CD14-positive monocyte (primary cell): ENCODE measurements at regions not wholly inside any gene's neighbourhood (a gene's known extent, or its start where the extent isn't known, plus 50 kb on each side); places are given as distances from the start of the nearest gene placed in this dataset.

ENCODE experiments used
- DNase-seq, 3 donors: peaks; one replicate each; pipeline ENCODE4 v3.0.0-alpha.2; 2011 to 2022
- H2AFZ ChIP-seq: 2 replicates; pipeline ENCODE4 v1.6.0; 2012; ENCODE audit warnings: mild to moderate bottlenecking, low read depth, low read length, inconsistent platforms; ENCODE audit not compliant: insufficient read depth, poor library complexity, severe bottlenecking
- H3K27ac ChIP-seq, 2 donors: 1 replicate in 1 of 2; 2 replicates in 1 of 2; pipeline ENCODE4 v1.5.1; 2012 to 2013; ENCODE audit warnings: low read length in 2 of 2, control low read depth in 1 of 2, inconsistent platforms in 1 of 2, low read depth in 1 of 2, mild to moderate bottlenecking in 1 of 2
- H3K27me3 ChIP-seq, 2 donors: one replicate each; pipeline versions ENCODE4 v1.6.0 to v1.6.1; 2011 to 2013; ENCODE audit warnings: low read length in 2 of 2; ENCODE audit not compliant: control insufficient read depth in 2 of 2, insufficient read depth in 2 of 2
- H3K36me3 ChIP-seq, 2 donors: replicated peaks in 1 of 2; 1 replicate in 1 of 2; 2 replicates in 1 of 2; pipeline versions ENCODE4 v1.5.1 to v1.6.1; 2012 to 2013; ENCODE audit warnings: low read length in 2 of 2, control low read depth in 1 of 2, inconsistent platforms in 1 of 2, mild to moderate bottlenecking in 1 of 2; ENCODE audit not compliant: insufficient read depth in 2 of 2, control insufficient read depth in 1 of 2
- H3K4me1 ChIP-seq, 2 donors: 1 replicate in 1 of 2; 2 replicates in 1 of 2; pipeline versions ENCODE4 v1.5.1 to v1.6.1; 2012 to 2013; ENCODE audit warnings: low read length in 2 of 2, control low read depth in 1 of 2, inconsistent platforms in 1 of 2, mild to moderate bottlenecking in 1 of 2, moderate library complexity in 1 of 2; ENCODE audit not compliant: insufficient read depth in 2 of 2, control insufficient read depth in 1 of 2
- H3K4me2 ChIP-seq: replicated peaks from 2 replicates; pipeline ENCODE3; 2012; ENCODE audit warnings: low read length, moderate library complexity, mild to moderate bottlenecking; ENCODE audit not compliant: poor library complexity, severe bottlenecking; ENCODE audit errors: extremely low read depth
- H3K4me3 ChIP-seq, 3 experiments: fragments of 200-600 bp in 1 of 3; sonication (generic) in 1 of 3; replicated peaks in 1 of 3; 1 replicate in 2 of 3; 2 replicates in 1 of 3; pipeline ENCODE4 v1.5.1; 2011 to 2013; ENCODE audit warnings: low read length in 3 of 3, mild to moderate bottlenecking in 3 of 3, control low read depth in 2 of 3, low read depth in 2 of 3, inconsistent platforms in 1 of 3, moderate library complexity in 1 of 3
- H3K79me2 ChIP-seq: 2 replicates; pipeline ENCODE4 v1.6.0; 2012; ENCODE audit warnings: mild to moderate bottlenecking, control low read depth, inconsistent platforms, low read length, moderate library complexity; ENCODE audit not compliant: insufficient read depth
- H3K9ac ChIP-seq: 2 replicates; pipeline ENCODE4 v1.6.0; 2017; ENCODE audit warnings: low read length, mild to moderate bottlenecking; ENCODE audit not compliant: insufficient read depth, poor library complexity, severe bottlenecking
- H3K9me3 ChIP-seq, 2 donors: replicated peaks in 1 of 2; 1 replicate in 1 of 2; 2 replicates in 1 of 2; pipeline versions ENCODE4 v1.5.1 to v1.6.1; 2012 to 2013; ENCODE audit warnings: low read length in 2 of 2, control low read depth in 1 of 2; ENCODE audit not compliant: control insufficient read depth in 1 of 2, insufficient read depth in 1 of 2
- H4K20me1 ChIP-seq: 2 replicates; pipeline ENCODE4 v1.6.0; 2012; ENCODE audit warnings: mild to moderate bottlenecking, low read length, control low read depth, moderate library complexity; ENCODE audit not compliant: insufficient read depth
- H3K27ac Mint-ChIP-seq, 7 donors: one replicate each; pipeline ENCODE4 v1.8.0; 2020; ENCODE audit warnings: mild to moderate bottlenecking in 7 of 7, mixed read lengths in 7 of 7, moderate library complexity in 6 of 7, inconsistent platforms in 2 of 7
- H3K27me3 Mint-ChIP-seq, 3 donors: one replicate each; pipeline ENCODE4 v1.8.0; 2021 to 2022; ENCODE audit warnings: low read depth in 3 of 3, mild to moderate bottlenecking in 3 of 3, mixed read lengths in 3 of 3, moderate library complexity in 3 of 3, inconsistent platforms in 1 of 3
- H3K36me3 Mint-ChIP-seq, 2 donors: one replicate each; pipeline ENCODE4 v1.8.0; 2020; ENCODE audit warnings: mixed read lengths in 2 of 2, inconsistent platforms in 1 of 2, mild to moderate bottlenecking in 1 of 2
- H3K4me1 Mint-ChIP-seq: one replicate; pipeline ENCODE4 v1.8.0; 2020; ENCODE audit warnings: mild to moderate bottlenecking, mixed read lengths
- H3K4me3 Mint-ChIP-seq, 2 donors: one replicate each; pipeline ENCODE4 v1.8.0; 2020; ENCODE audit warnings: mild to moderate bottlenecking in 2 of 2, mixed read lengths in 2 of 2, moderate library complexity in 1 of 2
- H3K9me3 Mint-ChIP-seq, 7 donors: one replicate each; pipeline ENCODE4 v1.8.0; 2020 to 2022; ENCODE audit warnings: mixed read lengths in 7 of 7, mild to moderate bottlenecking in 6 of 7, moderate library complexity in 6 of 7, inconsistent platforms in 2 of 7
- WGBS: methylation state at CpG from one replicate; pipeline ENCODE4 v1.1.5; 2013; ENCODE audit warnings: missing lambda C conversion rate; ENCODE audit not compliant: insufficient coverage; 5-methylcytosine and 5-hydroxymethylcytosine counted together
- intact Hi-C, 2 donors: fragments of 100-400 bp; cut with micrococcal nuclease; formaldehyde crosslinking; loops; one replicate each; pipeline versions ENCODE4 v1.15.0 to v1.15.1; 2023
- TF ChIP-seq, protein P1 (sequence below): fragments of 200-600 bp; IDR thresholded peaks from one replicate; pipeline ENCODE4 v1.8.0; 2022; ENCODE audit warnings: antibody characterized with exemption, mild to moderate bottlenecking

GRCh38 chr3:22308871-22309270 lies 557.9 kb upstream of the ZNF385D start:
- Mint-ChIP-seq H3K4me3 (no peak overlapping the region), H3K27me3 (peaks cover 0 to 2% (median 0%) of the 10 kb centered on the region in 3 donors), H3K27ac (no peak overlapping the region), H3K4me1 (no peaks in the 10 kb centered on the region), H3K9me3 (peaks cover 0 to 7% (median under 1%) of the 10 kb centered on the region in 7 donors), H3K36me3 (no peaks in the 10 kb centered on the region)
- no peaks in the 10 kb centered on the region for H3K9me3 ChIP-seq
- TF ChIP-seq, protein P1, sequence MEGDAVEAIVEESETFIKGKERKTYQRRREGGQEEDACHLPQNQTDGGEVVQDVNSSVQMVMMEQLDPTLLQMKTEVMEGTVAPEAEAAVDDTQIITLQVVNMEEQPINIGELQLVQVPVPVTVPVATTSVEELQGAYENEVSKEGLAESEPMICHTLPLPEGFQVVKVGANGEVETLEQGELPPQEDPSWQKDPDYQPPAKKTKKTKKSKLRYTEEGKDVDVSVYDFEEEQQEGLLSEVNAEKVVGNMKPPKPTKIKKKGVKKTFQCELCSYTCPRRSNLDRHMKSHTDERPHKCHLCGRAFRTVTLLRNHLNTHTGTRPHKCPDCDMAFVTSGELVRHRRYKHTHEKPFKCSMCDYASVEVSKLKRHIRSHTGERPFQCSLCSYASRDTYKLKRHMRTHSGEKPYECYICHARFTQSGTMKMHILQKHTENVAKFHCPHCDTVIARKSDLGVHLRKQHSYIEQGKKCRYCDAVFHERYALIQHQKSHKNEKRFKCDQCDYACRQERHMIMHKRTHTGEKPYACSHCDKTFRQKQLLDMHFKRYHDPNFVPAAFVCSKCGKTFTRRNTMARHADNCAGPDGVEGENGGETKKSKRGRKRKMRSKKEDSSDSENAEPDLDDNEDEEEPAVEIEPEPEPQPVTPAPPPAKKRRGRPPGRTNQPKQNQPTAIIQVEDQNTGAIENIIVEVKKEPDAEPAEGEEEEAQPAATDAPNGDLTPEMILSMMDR, result no peak
- DNase-seq, result no peak
- no CpG with 5 or more reads among the region's 1 CpG for WGBS
- no peaks in the 10 kb centered on the region for H3K36me3 ChIP-seq
- no peak overlapping the region for H3K4me2 ChIP-seq
- H3K27ac ChIP-seq, result no peak overlapping the region
- no peak overlapping the region for H2AFZ ChIP-seq
- intact Hi-C loops, result no loop called here
- no peak overlapping the region for H3K4me3 ChIP-seq
- H3K4me1 ChIP-seq, result no peaks in the 10 kb centered on the region
- H4K20me1 ChIP-seq, result no peaks in the 10 kb centered on the region
- H3K9ac ChIP-seq, result no peak overlapping the region
- H3K27me3 ChIP-seq, result no peaks in the 10 kb centered on the region
- no peaks in the 10 kb centered on the region for H3K79me2 ChIP-seq

DNA sequence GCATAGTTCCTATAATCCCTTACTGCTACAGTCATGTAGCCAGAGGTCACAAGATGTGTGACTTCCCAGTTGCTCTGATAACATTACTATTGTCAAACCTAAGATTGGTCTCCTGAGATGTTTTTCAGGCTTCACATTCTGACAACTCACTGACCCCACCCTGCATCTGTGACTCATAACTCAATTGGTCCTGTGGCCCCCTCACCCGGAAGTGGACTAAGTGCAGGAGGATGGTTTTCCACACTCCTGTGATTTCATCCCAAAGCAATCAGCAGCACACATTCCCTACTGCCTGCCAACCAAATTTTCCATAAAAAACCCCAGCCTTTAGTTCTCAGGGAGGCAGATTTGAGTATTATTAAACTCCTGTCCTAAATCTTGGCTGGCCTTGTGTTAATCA lies 564.9 kb upstream of the ZNF385D start:
- H3K27me3 Mint-ChIP-seq, result peaks cover 0 to 2% (median 0%) of the 10 kb centered on the region in 3 donors
- Histone ChIP-seq H2AFZ (no peak overlapping the region), H3K9me3 (no peaks in the 10 kb centered on the region), H3K27ac (no peak overlapping the region), H3K4me3 (no peak overlapping the region), H3K9ac (no peak overlapping the region), H4K20me1 (no peaks in the 10 kb centered on the region), H3K79me2 (no peaks in the 10 kb centered on the region), H3K36me3 (no peaks in the 10 kb centered on the region), H3K4me1 (no peaks in the 10 kb centered on the region), H3K4me2 (no peak overlapping the region), H3K27me3 (no peaks in the 10 kb centered on the region)
- WGBS, result 100% methylated on average over 1 of the region's 1 CpG
- H3K4me3 Mint-ChIP-seq, result no peak overlapping the region
- H3K9me3 Mint-ChIP-seq, result peaks cover 0 to 5% (median 0%) of the 10 kb centered on the region in 7 donors
- intact Hi-C loops, result no loop called here
- no peaks in the 10 kb centered on the region for H3K4me1 Mint-ChIP-seq
- H3K36me3 Mint-ChIP-seq, result no peaks in the 10 kb centered on the region
- TF ChIP-seq, protein P1, result no peak
- H3K27ac Mint-ChIP-seq, result no peak overlapping the region
- DNase-seq, result no peak
